RPMI8226 (cell line): ENCODE measurements at regions not wholly inside any gene's neighbourhood (a gene's known extent, or its start where the extent isn't known, plus 50 kb on each side); places are given as distances from the start of the nearest gene placed in this dataset.
"Not testable (repeated sequence)": the region's sequence is repeated elsewhere in the genome, so short reads cannot be mapped to it uniquely, and the experiment has no call there.

Source experiments
- DNase-seq: peaks from one replicate; pipeline ENCODE4 v3.0.0-alpha.2; 2015

DNA sequence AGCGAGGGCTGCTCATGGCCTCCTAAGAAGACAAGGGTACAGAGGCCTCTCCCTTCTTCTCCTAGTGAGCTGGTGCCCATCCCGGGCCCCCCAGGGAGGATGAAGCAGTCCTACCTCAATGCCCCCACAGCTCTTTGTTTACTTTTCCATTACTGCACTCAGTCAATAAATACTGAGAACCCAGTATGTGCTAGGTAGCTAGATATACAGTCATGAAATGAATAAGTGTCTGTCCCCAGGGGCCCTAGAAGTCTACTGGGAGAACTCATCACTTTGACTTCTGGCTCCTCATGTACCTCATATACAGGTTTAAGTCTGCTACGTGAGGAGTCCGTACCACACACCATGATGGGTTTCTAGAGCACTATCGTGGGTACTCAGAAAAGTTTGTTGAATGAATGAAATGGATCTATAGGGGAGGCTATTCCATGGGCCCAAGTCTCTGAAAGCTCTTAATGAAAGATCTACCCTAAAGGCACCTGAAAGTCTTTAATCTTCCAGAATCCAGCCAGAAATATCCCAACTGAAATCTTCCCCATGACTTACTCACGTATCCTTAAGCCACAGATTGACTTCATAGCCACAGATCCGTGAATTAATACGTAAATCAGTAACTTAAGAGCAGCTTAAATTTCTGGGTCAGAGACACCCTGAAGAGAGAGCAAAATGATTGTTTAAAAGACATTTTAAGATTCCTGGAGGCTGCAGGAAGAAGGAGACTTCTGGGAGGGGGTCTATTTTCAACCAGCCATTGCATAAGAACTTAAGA is 51.6 kb upstream of the POMP start:
- no peak for DNase-seq

DNA sequence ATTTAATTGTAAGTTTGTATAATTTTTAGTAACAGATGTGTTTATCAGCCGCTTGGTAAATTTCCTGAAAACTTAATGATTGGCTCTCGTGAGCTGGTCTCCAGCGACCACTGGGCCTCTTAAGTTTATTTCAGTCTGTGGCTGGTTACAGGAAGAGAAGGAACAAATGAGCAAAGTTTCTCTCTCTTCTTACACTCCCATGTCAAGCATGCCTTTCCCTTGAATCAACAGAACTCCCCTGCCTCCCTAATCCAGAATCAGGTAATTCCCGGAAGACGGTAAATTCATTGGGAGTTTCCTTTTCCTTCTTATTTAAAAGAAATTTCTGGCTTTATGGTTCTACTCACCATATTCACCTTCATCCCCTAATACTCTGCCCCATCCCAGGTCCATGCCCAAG is 52.5 kb upstream of the POMP start:
- no peak for DNase-seq

DNA sequence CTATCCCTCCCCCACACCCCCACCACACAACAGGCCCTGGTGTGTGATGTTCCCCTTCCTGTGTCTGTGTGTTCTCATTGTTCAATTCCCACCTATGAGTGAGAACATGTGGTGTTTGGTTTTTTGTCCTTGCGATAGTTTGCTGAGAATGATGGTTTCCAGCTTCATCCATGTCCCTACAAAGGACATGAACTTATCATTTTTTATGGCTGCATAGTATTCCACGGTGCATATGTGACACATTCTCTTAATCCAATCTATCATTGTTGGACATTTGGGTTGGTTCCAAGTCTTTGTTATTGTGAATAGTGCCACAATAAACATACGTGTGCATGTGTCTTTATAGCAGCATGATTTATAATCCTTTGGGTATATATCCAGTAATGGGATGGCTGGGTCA is 53.8 kb upstream of the POMP start:
- not testable (repeated sequence) for DNase-seq

DNA sequence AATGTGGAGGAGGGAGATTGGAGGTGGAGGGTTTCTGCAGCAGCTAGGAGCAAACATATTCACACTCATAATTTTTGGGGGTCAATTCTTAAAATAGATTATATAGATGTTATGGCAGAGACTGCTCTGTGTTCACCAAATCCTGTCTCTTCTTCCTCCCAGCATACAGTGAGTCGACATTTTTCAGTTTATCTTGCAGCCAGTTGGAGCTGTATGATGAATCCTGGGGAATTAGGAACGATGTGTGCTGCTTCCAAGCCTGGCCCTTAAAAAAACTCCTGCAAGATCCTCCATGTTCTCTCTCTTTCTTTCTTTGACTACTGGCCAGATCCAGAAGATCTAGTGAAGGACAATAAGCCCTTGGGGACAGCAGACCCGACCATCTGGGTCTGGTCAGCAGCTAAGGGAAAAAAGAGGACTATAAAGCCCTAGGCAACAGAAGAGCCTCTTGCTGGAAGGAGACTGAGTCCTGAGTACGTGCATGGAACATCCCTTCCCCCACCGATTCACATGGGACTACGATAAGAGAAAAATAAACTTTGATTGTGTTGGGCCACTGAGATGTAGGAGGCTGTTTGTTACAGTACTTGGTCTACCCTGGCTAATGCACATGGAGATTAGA is 55.8 kb upstream of the POMP start:
- no peak for DNase-seq

DNA sequence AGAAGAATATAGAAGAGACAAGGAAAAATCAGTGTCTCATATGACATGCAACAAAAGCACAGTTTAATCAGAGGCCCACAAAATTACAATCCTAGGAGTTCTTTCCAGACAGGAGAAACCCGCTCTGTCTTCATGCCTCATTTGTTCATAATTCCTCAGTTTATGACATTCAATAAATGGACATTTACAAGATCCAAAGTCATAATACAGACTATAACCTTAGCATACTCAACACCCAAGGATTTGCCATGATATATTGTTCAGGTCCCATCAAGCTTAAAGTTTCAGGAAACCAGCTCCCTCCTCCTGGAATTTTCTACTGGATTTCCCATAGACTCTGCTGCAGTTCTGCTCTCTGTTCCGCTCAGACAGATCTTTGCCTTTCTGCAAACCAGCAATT is 56.4 kb upstream of the POMP start:
- no peak for DNase-seq

DNA sequence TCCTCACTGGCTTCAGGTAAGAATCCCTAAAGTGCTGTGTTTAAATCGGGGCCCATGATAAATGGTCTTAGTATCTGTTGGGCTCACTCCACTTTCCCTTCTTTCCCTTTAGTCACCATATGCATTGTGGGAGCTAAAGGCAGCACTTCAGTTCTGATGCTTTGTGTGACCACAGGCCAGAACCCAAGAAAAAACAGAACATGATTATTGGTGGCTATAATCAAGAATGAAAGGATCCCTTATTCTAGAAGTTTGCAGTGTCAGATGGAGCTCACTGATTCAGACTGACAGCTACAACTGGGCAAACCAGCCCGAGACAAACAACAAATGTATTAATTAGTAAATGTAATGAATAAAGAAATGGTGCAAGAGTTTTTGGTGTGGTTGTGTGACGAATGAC is 57.3 kb upstream of the POMP start:
- DNase-seq = no peak

DNA sequence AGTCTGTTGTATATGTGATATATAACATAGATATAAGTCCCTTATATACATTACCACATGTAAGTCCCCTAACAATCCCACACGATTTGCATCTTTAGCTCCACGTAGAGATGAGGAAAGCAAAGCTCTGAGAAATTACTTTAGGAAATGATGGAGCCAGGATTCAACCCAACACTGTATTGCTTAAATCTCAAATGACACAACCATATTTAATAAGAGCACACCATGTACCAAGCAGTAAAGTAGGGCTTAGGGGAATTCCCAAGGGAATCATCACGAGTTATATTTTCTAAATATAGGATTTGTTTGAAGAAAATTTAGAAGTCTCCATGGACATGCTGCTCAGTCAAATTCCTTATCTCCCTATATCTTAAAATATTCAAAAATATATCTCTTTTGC is 61.3 kb upstream of the POMP start:
- DNase-seq = no peak

DNA sequence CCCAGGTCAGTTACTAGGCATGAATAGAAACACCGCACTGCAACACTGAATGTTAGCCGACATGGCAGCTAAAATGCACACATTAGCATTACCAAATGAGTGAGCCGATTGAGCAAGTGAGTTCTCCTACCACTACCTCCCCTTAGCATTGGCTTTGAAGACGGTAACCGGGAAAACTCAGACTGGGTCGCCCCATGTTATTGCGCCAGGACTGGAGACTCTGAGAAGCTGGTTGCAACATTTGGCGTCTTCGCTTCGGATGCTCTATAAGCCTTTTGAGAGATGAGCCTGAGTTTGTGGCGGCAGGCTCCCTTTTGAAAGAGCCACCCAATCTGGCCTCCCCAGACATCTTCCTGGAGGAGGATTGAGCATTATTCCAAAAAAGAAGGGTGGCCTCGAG is 68.5 kb upstream of the POMP start:
- DNase-seq = no peak

DNA sequence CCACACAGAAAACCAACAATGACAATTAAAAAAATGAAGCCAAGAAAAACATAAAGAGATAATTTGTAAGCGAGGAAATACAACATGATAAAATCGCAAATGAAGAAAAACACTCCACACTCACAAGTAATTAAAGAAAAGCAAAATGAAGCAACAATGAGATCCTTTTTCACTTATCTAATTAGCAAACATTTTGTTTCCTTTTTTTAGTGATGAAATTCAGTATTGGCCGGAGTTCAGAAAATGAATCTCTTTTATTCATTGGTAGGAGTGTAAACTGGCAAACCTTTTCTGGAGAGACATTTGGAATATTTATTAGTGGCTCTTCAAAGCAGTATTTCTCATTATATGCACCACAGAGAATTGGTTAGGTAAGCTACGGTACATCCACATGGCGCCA is 70.6 kb upstream of the POMP start:
- DNase-seq = no peak

DNA sequence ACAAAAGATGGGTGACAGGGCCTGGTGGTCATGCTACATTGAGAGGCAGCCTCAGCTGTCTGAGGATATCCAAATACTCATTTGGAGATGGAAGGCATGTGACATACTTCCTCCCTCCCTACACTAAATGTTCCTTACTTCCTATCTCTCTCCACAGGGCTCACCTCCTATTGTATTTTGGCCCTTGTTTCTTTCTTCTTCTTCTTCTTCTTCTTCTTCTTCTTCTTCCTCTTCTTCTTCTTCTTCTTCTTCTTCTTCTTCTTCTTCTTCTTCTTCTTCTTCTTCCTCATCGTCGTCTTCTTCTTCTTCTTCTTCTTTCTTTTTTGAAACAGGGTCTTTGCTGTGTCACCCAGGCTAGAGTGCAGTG is 71.8 kb upstream of the POMP start:
- no peak for DNase-seq

DNA sequence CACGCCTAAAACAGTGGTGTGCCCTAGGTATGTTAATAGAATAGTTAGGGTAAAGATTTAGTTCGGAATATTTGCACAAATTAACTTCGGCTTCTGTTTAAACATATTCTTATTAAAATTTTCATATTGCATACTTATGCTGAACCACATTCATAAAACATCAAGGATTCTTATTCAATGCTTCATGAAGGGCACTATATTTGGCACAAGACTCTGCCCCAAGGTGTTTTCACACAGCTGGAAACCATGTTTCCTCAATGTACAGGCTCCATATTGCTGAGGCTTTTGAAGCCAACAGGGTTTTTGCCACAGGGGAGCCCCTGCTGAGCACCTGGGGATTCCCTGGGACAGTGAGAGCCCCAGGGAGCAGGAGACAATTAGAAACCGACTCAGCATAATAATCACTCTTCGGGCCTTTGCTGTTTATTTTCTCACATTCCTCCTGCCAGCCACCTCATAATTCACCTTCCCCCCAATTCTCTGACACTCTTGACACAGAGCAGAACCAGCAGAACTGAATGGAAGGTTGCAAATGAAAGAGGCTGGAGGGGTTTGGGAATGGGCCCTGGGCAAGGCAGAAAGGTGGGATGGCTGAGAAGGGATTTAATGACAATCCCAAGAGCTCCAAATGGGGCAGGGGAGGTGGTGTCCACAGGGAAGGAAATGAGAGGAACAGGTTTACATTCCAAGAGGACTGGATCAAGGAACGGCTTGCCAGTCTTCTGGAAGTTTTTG is 72.3 kb upstream of the POMP start:
- no peak for DNase-seq

DNA sequence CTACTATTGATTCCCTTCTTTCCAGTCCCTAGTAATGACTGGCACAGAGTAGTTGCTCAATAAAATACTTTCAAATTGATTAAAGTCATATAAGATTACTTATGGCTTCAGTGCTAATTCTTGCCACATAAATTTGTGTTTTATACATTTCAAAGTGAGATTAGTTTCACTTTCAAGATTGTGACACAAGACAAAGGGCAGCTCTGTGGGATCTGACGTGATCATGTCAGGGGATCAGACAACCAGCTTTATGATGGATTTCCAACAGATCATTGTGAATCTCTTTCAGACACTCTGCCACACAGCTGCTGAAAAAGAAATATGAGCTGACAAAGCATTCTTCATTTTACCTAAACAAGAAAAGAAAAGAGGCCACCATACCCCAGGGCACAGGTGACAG is 73.4 kb upstream of the POMP start:
- DNase-seq = no peak

DNA sequence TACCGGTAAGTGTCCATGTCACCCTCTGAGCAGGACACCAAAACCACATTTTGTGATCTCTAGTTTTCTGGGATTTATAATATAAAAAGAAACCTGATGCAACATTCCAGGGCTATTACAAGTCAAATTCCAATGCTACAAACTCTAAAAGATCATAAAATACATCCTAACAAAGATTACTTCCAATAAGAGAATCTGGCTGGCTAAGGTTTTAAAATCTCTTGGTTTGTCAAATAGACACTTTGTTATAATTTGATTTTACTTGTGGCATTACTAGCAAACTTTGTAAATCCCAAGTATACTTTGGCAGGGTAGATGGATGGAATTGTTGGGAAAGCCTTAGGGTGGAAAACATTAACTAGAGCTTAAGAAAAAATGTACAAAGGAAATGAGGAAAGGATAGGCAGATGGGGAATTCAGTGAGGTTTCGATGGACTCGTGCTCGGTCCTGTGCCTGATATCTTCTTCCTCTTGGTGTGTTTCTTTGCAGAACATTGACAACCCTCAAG is 74.0 kb upstream of the POMP start:
- DNase-seq = no peak

DNA sequence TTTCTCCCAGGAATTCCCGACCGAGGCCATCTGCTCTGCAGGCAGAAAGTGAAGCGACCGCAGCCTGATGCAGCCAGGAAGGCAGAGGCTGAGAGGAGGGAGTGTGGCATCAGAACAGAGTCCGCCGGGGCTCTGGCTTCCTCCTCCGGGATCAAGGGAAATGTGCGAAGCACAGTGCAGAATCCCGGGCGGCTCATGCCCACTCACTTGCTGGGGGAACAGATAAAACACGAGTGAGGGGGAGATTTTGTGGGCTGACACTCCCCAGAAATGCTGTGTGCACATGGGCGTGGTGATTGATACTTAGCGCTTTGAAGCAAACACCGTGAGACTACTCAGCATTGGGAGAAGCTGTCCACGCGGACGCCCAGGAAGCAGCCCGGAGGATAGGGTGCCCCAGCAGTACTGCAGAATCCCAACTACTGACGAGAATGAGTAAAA is 75.3 kb upstream of the POMP start:
- DNase-seq = no peak

DNA sequence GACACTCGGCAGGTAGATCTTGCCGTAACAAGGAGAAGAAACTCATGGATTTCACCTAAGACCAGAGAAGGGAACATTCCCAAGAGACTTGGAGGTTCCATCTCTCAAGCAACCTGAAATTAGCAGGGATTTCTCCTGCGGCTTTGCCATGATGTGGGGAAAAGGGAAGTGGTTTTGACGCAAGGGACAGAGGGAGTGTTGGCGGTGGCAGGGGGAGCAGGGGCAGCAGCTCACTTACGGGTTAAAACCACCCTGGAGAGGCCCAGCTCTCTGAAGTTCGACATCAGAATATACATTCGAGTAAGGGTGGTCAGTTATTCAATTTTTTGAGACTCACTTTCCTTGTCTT is 76.1 kb upstream of the POMP start:
- no peak for DNase-seq

DNA sequence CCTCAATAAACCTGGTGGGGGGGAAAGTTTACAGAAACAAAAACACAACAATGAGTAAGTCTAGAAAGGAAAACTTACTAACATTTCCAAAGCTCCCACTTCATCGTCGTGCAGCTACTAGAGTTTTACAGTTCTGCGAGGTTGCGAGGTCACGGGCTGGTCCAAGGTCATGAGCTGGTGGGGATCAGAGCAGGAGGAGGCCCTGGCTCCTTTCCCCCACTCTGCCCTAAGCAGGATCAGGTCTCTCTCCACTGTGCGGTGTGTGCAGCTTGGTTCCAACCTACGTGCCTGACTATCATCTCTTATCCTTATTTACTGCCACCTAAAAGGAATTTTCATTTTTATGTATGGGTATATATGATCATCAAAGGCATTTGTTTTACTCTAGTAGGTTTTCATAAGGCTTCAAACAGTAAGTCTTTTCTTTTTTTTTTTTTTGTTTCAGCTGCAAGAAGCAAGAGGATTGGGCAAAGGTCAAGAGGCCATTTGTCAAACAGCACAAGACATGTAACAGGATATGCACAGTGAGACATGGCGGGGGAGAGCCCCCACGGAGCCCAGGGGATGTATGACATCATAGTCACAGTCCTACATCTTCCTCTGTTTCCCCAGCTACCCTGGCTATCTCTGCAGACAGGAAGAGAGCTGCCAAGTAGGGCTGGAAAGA is 76.6 kb upstream of the POMP start:
- no peak for DNase-seq

DNA sequence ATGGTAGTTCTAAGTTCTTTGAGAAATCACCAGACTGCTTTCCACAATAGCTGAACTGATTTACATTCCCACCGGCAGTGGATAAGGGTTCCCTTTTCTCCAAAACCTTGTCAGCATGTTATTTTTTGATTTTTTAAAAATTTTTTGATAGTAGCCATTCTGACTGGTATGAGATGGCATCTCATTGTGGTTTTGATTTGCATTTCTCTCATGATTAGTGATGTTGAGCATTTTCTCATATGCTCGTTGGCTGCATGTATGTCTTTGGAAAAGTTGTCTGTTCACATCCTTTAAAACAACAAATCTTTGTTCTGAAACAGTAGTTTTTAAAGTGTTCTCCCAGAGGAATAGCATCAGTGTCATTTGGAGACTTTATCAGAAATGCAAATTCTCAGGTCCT is 77.5 kb upstream of the POMP start:
- no peak for DNase-seq

DNA sequence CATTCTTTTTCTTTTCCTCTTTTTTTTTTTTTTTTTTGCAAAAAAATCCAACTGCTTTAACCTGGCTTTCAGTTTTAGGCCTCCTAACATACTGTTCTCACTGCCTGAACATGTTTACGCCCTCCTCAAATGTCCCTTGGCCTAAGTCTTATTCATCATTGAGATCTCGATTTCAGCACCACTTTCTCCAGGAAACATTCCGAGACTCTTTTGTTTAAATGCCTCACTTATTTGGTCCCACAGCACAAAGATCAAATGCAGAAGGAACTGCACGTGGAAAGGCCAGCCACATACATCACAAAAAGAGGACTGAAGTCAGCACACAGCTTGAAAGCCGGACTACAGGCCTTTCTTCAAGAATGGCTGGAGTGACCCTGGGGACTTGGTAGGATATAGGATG is 79.2 kb upstream of the POMP start:
- DNase-seq = no peak

DNA sequence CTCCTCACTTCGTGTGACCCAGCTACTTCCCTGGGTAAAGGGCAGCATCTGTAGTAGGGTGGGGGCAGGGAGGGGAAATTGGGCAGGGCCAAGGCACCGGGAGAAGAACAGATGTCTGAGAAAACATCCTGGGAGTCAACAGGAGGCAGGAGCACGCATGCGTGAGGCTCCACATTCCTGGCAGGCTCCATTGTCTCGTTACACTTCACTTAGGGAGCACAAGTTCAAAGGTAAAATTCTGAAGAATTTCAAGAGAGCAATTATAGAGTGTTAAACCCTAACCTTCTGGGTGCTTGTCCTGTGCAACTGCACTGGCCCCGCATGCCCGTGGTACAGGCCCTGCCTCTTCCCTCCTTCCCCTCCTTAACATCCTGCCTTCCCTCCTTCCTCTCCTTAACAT is 79.6 kb upstream of the POMP start:
- DNase-seq = no peak

DNA sequence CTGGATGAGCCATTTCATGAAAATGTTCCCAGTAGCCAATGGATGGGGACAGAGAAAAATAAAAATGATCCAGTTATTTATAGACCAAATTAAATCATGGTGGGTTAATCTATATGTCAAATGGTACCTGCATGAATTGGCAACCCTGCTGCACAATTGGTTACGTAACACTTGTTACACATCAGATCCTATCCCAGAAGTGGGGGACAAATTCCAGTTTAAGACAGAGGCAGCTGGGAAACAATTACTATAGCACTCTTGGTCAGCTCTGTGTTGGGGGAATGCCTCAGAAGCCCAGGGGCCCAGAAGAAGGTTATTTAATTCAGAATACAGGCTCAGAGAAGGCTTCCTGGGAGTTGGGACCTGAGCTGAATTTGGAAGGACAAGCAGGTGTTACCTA is 81.1 kb upstream of the FLT1 start:
- DNase-seq = no peak

DNA sequence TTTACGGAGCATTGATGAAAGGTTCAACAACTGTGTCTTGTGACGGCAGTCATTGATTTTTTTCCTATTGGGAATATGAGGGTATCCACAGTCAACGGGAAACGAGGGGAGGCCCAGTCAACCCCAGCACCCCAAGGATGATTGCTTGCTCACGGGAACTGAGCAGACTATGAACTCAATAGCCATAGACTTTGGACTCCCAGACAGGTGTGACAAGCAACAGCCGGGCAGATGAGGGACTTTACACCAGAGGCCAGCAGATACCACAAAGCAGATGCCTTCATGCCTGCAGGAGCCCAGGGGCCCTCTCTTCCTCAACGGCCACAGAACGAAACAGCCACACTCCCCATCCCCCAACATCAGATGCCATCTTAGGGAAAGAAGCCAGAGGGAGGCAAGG is 80.3 kb upstream of the FLT1 start:
- no peak for DNase-seq

DNA sequence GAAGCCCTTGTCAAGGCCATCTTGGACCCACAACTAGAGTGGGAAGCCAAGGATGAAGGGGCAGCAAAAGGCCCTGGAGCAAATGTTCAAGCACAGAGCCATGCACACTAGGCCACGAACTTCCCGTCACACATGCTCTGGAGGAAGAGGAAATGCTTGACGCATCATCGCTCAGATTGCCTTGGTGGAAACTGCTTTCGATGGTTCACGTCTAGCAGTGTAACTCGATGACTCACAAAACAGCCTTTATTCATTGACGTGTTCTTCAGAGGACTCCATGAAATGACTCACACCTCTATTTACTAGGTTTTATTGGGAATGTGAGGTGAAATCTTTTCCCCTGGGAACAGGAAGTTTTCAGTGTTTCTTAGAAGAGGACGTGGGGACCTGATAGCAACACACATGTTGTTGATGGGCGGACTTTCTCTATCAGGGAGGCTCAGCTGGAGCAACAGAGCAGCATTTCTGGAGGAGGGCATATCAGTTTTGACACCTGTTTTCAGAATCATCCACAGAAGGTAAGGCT is 79.8 kb upstream of the FLT1 start:
- DNase-seq = no peak

DNA sequence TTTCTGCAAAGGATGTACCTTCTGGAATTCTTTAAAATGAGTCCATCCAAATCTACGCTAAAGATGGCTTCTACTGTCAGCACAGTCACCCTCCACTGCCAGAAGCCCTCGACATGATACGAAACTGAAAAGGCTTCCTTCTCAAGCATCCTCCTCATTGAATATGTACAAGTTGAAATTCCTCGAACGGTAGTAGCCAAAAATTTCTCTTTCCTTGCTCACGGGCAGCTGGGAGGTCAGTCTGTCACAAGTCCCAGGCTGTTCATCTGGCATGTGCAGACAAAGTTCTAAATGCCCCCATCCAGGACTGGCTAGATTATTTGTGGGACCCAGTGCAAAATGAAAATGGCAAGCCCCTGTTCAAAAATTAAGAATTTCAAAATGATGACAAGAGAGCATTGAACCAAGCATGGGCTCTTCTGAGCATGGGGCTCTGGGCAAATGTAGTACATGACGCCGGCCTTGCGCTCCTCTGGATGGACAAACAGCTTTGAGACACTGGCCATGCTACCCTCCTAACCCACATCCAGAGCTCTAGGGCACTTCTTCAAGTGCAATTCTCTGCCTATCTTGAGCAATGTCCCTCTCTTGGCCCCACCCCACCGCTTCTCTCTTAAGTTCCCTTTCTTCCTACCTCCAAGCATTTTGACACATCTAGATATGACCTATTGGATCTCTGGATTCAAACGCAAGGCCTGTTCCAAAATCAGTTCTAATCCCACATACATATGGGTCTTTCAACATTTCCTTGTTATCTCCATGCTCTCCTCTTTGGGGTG is 78.9 kb upstream of the FLT1 start:
- no peak for DNase-seq
